HCT116 (cell line): ENCODE measurements at regions not wholly inside any gene's neighbourhood (a gene's known extent, or its start where the extent isn't known, plus 50 kb on each side); places are given as distances from the start of the nearest gene placed in this dataset.

Source experiments
- CTCF ChIP-seq, 3 experiments: fragments of 200-600 bp in 1 of 3; sonication (generic) in 1 of 3; IDR thresholded peaks in 2 of 3; conservative IDR thresholded peaks in 1 of 3; 2 replicates each; pipeline ENCODE4 v1.5.1; 2012 to 2017; ENCODE audit warnings: low read depth in 2 of 3, low read length in 2 of 3, antibody characterized with exemption in 1 of 3, borderline replicate concordance in 1 of 3, control low read depth in 1 of 3, mild to moderate bottlenecking in 1 of 3, mixed read lengths in 1 of 3, mixed run types in 1 of 3, moderate library complexity in 1 of 3; ENCODE audit not compliant: insufficient read depth in 1 of 3
- EGR1 ChIP-seq: IDR thresholded peaks from 2 replicates; pipeline ENCODE4 v1.6.1; 2012; ENCODE audit warnings: low read depth
- EZH2 ChIP-seq: fragments of 200-600 bp; sonication (generic); IDR thresholded peaks from 2 replicates; pipeline ENCODE4 v1.6.1; 2017; ENCODE audit warnings: antibody characterized with exemption, mixed run types
- JUND ChIP-seq: IDR thresholded peaks from 2 replicates; pipeline ENCODE4 v1.6.1; 2012
- POLR2A ChIP-seq: IDR thresholded peaks from 2 replicates; pipeline ENCODE4 v1.7.0; 2011; ENCODE audit warnings: borderline replicate concordance; ENCODE audit not compliant: insufficient read depth, insufficient read length; ENCODE audit errors: extremely low read depth
- POLR2AphosphoS5 ChIP-seq: IDR thresholded peaks from 2 replicates; pipeline ENCODE4 v1.6.1; 2011; ENCODE audit warnings: mild to moderate bottlenecking, low read depth, low read length, moderate library complexity
- REST ChIP-seq: IDR thresholded peaks from 2 replicates; pipeline ENCODE4 v1.6.1; 2012; ENCODE audit warnings: low read depth
- SRF ChIP-seq: IDR thresholded peaks from 2 replicates; pipeline ENCODE4 v1.6.1; 2012; ENCODE audit warnings: low read depth
- YY1 ChIP-seq: IDR thresholded peaks from 2 replicates; pipeline ENCODE4 v1.6.1; 2011; ENCODE audit warnings: low read length, low read depth, moderate library complexity, mild to moderate bottlenecking; ENCODE audit not compliant: insufficient replicate concordance; ENCODE audit errors: extremely low read depth
- ZFX ChIP-seq: fragments of 450-650 bp; IDR thresholded peaks from 2 replicates; pipeline ENCODE4 v1.6.1; 2017
- ZNF274 ChIP-seq: fragments of 200-500 bp; sonication (Bioruptor generic); IDR thresholded peaks from 2 replicates; pipeline ENCODE4 v1.6.1; 2014; ENCODE audit warnings: mild to moderate bottlenecking, low read depth, low read length, inconsistent platforms

- TF ChIP-seq CTCF (IDR thresholded peaks at IDR 0.05 in 2 of 3, conservative IDR thresholded peaks at IDR 0.05 in 1 of 3; ENCODE audit: borderline replicate concordance in 1 of 3, insufficient read depth in 1 of 3, low read depth in 2 of 3, low read length in 2 of 3): no peak
- TF ChIP-seq EGR1: no peak
- TF ChIP-seq YY1: no peak
- TF ChIP-seq POLR2A: no peak
- TF ChIP-seq ZNF274: no peak
- no peak for TF ChIP-seq POLR2AphosphoS5
- TF ChIP-seq EZH2: no peak
- no peak for TF ChIP-seq SRF
- TF ChIP-seq REST: no peak
- TF ChIP-seq JUND: no peak
- no peak for TF ChIP-seq ZFX
These were observed 807.9 kb upstream of the LRRN3 start for GRCh38 chr7:110283056-110283455.
